ENCODE measurements at regions not wholly inside any gene's neighbourhood (a gene's known extent, or its start where the extent isn't known, plus 50 kb on each side); places are given as distances from the start of the nearest gene placed in this dataset.

GRCh38 chr5:168048486-168048885 is 243.0 kb upstream of the WWC1 start:
- Histone ChIP-seq H3K27ac (ENCODE audit: low read depth, low read length) (no peak overlapping the region), H3K27me3 (ENCODE audit: control insufficient read depth, insufficient read depth, low read length, poor library complexity, severe bottlenecking) (peaks cover 47% of the 10 kb centered on the region), H3K36me3 (ENCODE audit: control insufficient read depth, insufficient read depth, low read length) (no peaks in the 10 kb centered on the region), H3K9ac (ENCODE audit: extremely low read depth, low read length, poor library complexity, severe bottlenecking) (no peak overlapping the region), H3K9me3 (ENCODE audit: control insufficient read depth, low read length) (peaks cover 2% of the 10 kb centered on the region), H3K4me3 (ENCODE audit: low read length) (no peak overlapping the region), H3K4me1 (ENCODE audit: control insufficient read depth, insufficient read depth, low read length) (peaks cover 16% of the 10 kb centered on the region)
- Mint-ChIP-seq H3K9me3 (no peaks in the 10 kb centered on the region), H3K4me1 (peaks cover 33% of the 10 kb centered on the region), H3K27me3 (ENCODE audit: insufficient read depth) (peaks cover 79% of the 10 kb centered on the region), H3K36me3 (ENCODE audit: low read depth) (no peaks in the 10 kb centered on the region), H3K27ac (no peak overlapping the region), H3K4me3 (no peak overlapping the region)
- no peak for TF ChIP-seq CTCF (conservative IDR thresholded peaks at IDR 0.05)
- 86% methylated on average over 1 of the region's 1 CpG; no CpG with 5 or more reads in 1 of the 2 experiments for WGBS, 2 experiments (ENCODE audit: insufficient coverage in 1 of 2, insufficient read length in 1 of 2)
- DNase-seq: no peak

GRCh38 chr5:168052686-168053085 is 238.8 kb upstream of the WWC1 start:
- 98 to 100% methylated on average over 3 to 4 of the region's 4 CpGs for whole genome bisulfite sequencing, 2 experiments (ENCODE audit: insufficient coverage in 1 of 2, insufficient read length in 1 of 2)
- peaks cover 52% of the 10 kb centered on the region for H3K27me3 Mint-ChIP-seq (ENCODE audit: insufficient read depth)
- no peak overlapping the region for H3K4me3 Mint-ChIP-seq
- H3K27ac Mint-ChIP-seq: no peak overlapping the region
- DNase-seq: no peak
- Histone ChIP-seq H3K9me3 (ENCODE audit: control insufficient read depth, low read length) (peaks cover under 1% of the 10 kb centered on the region), H3K36me3 (ENCODE audit: control insufficient read depth, insufficient read depth, low read length) (no peaks in the 10 kb centered on the region), H3K27ac (ENCODE audit: low read depth, low read length) (no peak overlapping the region), H3K4me3 (ENCODE audit: low read length) (no peak overlapping the region), H3K4me1 (ENCODE audit: control insufficient read depth, insufficient read depth, low read length) (peaks cover 1% of the 10 kb centered on the region), H3K9ac (ENCODE audit: extremely low read depth, low read length, poor library complexity, severe bottlenecking) (no peak overlapping the region), H3K27me3 (ENCODE audit: control insufficient read depth, insufficient read depth, low read length, poor library complexity, severe bottlenecking) (peaks cover 33% of the 10 kb centered on the region)
- no peak for TF ChIP-seq CTCF (conservative IDR thresholded peaks at IDR 0.05)
- H3K4me1 Mint-ChIP-seq: peaks cover 15% of the 10 kb centered on the region
- H3K36me3 Mint-ChIP-seq (ENCODE audit: low read depth): peaks cover 3% of the 10 kb centered on the region
- peaks cover 6% of the 10 kb centered on the region for H3K9me3 Mint-ChIP-seq

GRCh38 chr5:168054091-168054490 is 237.4 kb upstream of the WWC1 start:
- Histone ChIP-seq H3K4me3 (ENCODE audit: low read length) (no peak overlapping the region), H3K36me3 (ENCODE audit: control insufficient read depth, insufficient read depth, low read length) (no peaks in the 10 kb centered on the region), H3K4me1 (ENCODE audit: control insufficient read depth, insufficient read depth, low read length) (no peaks in the 10 kb centered on the region), H3K27ac (ENCODE audit: low read depth, low read length) (no peak overlapping the region), H3K27me3 (ENCODE audit: control insufficient read depth, insufficient read depth, low read length, poor library complexity, severe bottlenecking) (peaks cover 24% of the 10 kb centered on the region), H3K9me3 (ENCODE audit: control insufficient read depth, low read length) (peaks cover 13% of the 10 kb centered on the region), H3K9ac (ENCODE audit: extremely low read depth, low read length, poor library complexity, severe bottlenecking) (no peak overlapping the region)
- peaks cover 41% of the 10 kb centered on the region for H3K27me3 Mint-ChIP-seq (ENCODE audit: insufficient read depth)
- H3K27ac Mint-ChIP-seq: no peak overlapping the region
- H3K4me3 Mint-ChIP-seq: no peak overlapping the region
- no peak for DNase-seq
- H3K4me1 Mint-ChIP-seq: peaks cover 2% of the 10 kb centered on the region
- peaks cover 5% of the 10 kb centered on the region for H3K36me3 Mint-ChIP-seq (ENCODE audit: low read depth)
- 60 to 73% methylated on average over 1 to 2 of the region's 2 CpGs for WGBS, 2 experiments (ENCODE audit: insufficient coverage in 1 of 2, insufficient read length in 1 of 2)
- no peak for TF ChIP-seq CTCF (conservative IDR thresholded peaks at IDR 0.05)
- peaks cover 14% of the 10 kb centered on the region for H3K9me3 Mint-ChIP-seq

Measured in endodermal cell (in vitro differentiated cells).